NCI-H1436 treated with DMSO at 0.1 percent for 48 hours (cell line): ENCODE measurements at regions not wholly inside any gene's neighbourhood (a gene's known extent, or its start where the extent isn't known, plus 50 kb on each side); places are given as distances from the start of the nearest gene placed in this dataset.

Experiments
- DNase-seq: peaks from one replicate; lab custom pipeline; 2025; lab: John Stamatoyannopoulos, UW

GRCh38 chr11:80596291-80596810 lies 1155.5 kb upstream of the TENM4 start:
- no peak for DNase-seq

- DNase-seq = no peak
These were observed 1154.2 kb upstream of the TENM4 start for GRCh38 chr11:80595011-80595410.

- no peak for DNase-seq
These were observed 1153.0 kb upstream of the TENM4 start for GRCh38 chr11:80593648-80594374.

GRCh38 chr11:80592546-80592945 lies 1151.7 kb upstream of the TENM4 start:
- DNase-seq = no peak

GRCh38 chr11:80587906-80588305 lies 1147.1 kb upstream of the TENM4 start:
- no peak for DNase-seq

GRCh38 chr11:80586464-80586863 lies 1145.6 kb upstream of the TENM4 start:
- no peak for DNase-seq

GRCh38 chr11:80584661-80585060 lies 1143.8 kb upstream of the TENM4 start:
- DNase-seq = no peak

- no peak for DNase-seq
These were observed 1129.0 kb upstream of the TENM4 start for GRCh38 chr11:80569832-80570231.

GRCh38 chr11:80565231-80565630 lies 1124.4 kb upstream of the TENM4 start:
- no peak for DNase-seq

- DNase-seq = no peak
These were observed 1121.8 kb upstream of the TENM4 start for GRCh38 chr11:80562523-80563125.

GRCh38 chr11:80559942-80560341 lies 1119.1 kb upstream of the TENM4 start:
- DNase-seq = no peak

- no peak for DNase-seq
These were observed 1112.7 kb upstream of the TENM4 start for GRCh38 chr11:80553565-80553964.

- DNase-seq = no peak
These were observed 1101.9 kb upstream of the TENM4 start for GRCh38 chr11:80542704-80543103.

GRCh38 chr11:80538040-80538439 lies 1097.2 kb upstream of the TENM4 start:
- DNase-seq = no peak

- DNase-seq = no peak
These were observed 1092.6 kb upstream of the TENM4 start for GRCh38 chr11:80533463-80533862.

- DNase-seq = no peak
These were observed 1091.9 kb upstream of the TENM4 start for GRCh38 chr11:80532633-80533232.

GRCh38 chr11:80529726-80530125 lies 1088.9 kb upstream of the TENM4 start:
- DNase-seq = no peak

GRCh38 chr11:80525663-80526405 lies 1085.0 kb upstream of the TENM4 start:
- no peak for DNase-seq

- DNase-seq = no peak
These were observed 1083.5 kb upstream of the TENM4 start for GRCh38 chr11:80524349-80524748.

- no peak for DNase-seq
These were observed 1082.2 kb upstream of the TENM4 start for GRCh38 chr11:80523057-80523456.

GRCh38 chr11:80521592-80521991 lies 1080.8 kb upstream of the TENM4 start:
- DNase-seq = no peak

- no peak for DNase-seq
These were observed 1079.7 kb upstream of the TENM4 start for GRCh38 chr11:80520507-80520887.
